ENCODE measurements at regions not wholly inside any gene's neighbourhood (a gene's known extent, or its start where the extent isn't known, plus 50 kb on each side); places are given as distances from the start of the nearest gene placed in this dataset.

- TF ChIP-seq POLR2A (IDR thresholded peaks at IDR 0.05) (no peak), CTCF (IDR thresholded peaks at IDR 0.05) (no peak)
- intact Hi-C loops (cut with DNase I; ENCODE audit: low total_unique reads): no loop called here
- DNase-seq (ENCODE audit: low spot score in 2 of 2): no peak
- no peak overlapping the region for H3K4me3 ChIP-seq (ENCODE audit: low read depth, poor library complexity, severe bottlenecking)
- WGBS, 2 donors: 63 to 79% methylated on average over 2 of the region's 2 CpGs
These were observed 138.8 kb upstream of the ZNF536 start for GRCh38 chr19:30233375-30233774.

- DNase-seq (ENCODE audit: low spot score in 2 of 2): no peak
- H3K4me3 ChIP-seq (ENCODE audit: low read depth, poor library complexity, severe bottlenecking): no peak overlapping the region
- intact Hi-C loops (cut with DNase I; ENCODE audit: low total_unique reads): no loop called here
- TF ChIP-seq CTCF (IDR thresholded peaks at IDR 0.05): no peak
- no peak for TF ChIP-seq POLR2A (IDR thresholded peaks at IDR 0.05)
- 9 to 24% methylated on average over 10 of the region's 10 CpGs for WGBS, 2 donors
These were observed 136.2 kb upstream of the ZNF536 start for GRCh38 chr19:30235946-30236345.

- H3K4me3 ChIP-seq (ENCODE audit: low read depth, poor library complexity, severe bottlenecking): no peak overlapping the region
- no peak for DNase-seq (ENCODE audit: low spot score in 2 of 2)
- 72 to 77% methylated on average over 4 of the region's 4 CpGs for WGBS, 2 donors
- no peak for TF ChIP-seq CTCF (IDR thresholded peaks at IDR 0.05)
- TF ChIP-seq POLR2A (IDR thresholded peaks at IDR 0.05): no peak
- intact Hi-C loops (cut with DNase I; ENCODE audit: low total_unique reads): no loop called here
These were observed 135.6 kb upstream of the ZNF536 start for GRCh38 chr19:30236587-30236986.

- DNase-seq (ENCODE audit: low spot score in 2 of 2): no peak
- H3K4me3 ChIP-seq (ENCODE audit: low read depth, poor library complexity, severe bottlenecking): no peak overlapping the region
- TF ChIP-seq POLR2A (IDR thresholded peaks at IDR 0.05): no peak
- no peak for TF ChIP-seq CTCF (IDR thresholded peaks at IDR 0.05)
- intact Hi-C loops (cut with DNase I; ENCODE audit: low total_unique reads): no loop called here
- 68 to 79% methylated on average over 5 of the region's 5 CpGs for WGBS, 2 donors
These were observed 135.0 kb upstream of the ZNF536 start for GRCh38 chr19:30237140-30237539.

- DNase-seq (ENCODE audit: low spot score in 2 of 2): peak in 1 of 2 donors; percentile 18
- TF ChIP-seq CTCF (IDR thresholded peaks at IDR 0.05) (no peak), POLR2A (IDR thresholded peaks at IDR 0.05) (no peak)
- no peak overlapping the region for H3K4me3 ChIP-seq (ENCODE audit: low read depth, poor library complexity, severe bottlenecking)
- intact Hi-C loops (cut with DNase I; ENCODE audit: low total_unique reads): no loop called here
- 81 to 85% methylated on average over 9 of the region's 9 CpGs for WGBS, 2 donors
These were observed 131.1 kb upstream of the ZNF536 start for GRCh38 chr19:30240904-30241695.

GRCh38 chr19:30244533-30244932 is 127.7 kb upstream of the ZNF536 start:
- TF ChIP-seq CTCF (IDR thresholded peaks at IDR 0.05): no peak
- no peak for TF ChIP-seq POLR2A (IDR thresholded peaks at IDR 0.05)
- intact Hi-C loops (cut with DNase I; ENCODE audit: low total_unique reads): no loop called here
- peak in 1 of 2 donors; percentile 50 for DNase-seq (ENCODE audit: low spot score in 2 of 2)

More at GRCh38 chr19:30244533-30244932, 127.7 kb upstream of the ZNF536 start:
- 70 to 74% methylated on average over 4 of the region's 4 CpGs for WGBS, 2 donors
- H3K4me3 ChIP-seq (ENCODE audit: low read depth, poor library complexity, severe bottlenecking): no peak overlapping the region

Data from lower leg skin (tissue), 4 donors.